Kidney capillary endothelial cell (primary cell): ENCODE measurements at regions not wholly inside any gene's neighbourhood (a gene's known extent, or its start where the extent isn't known, plus 50 kb on each side); places are given as distances from the start of the nearest gene placed in this dataset.
"Not testable (repeated sequence)": the region's sequence is repeated elsewhere in the genome, so short reads cannot be mapped to it uniquely, and the experiment has no call there.

Experiments used
- DNase-seq: peaks from one replicate; pipeline ENCODE4 v3.0.0-alpha.2; 2018; ENCODE audit warnings: low spot score

DNA sequence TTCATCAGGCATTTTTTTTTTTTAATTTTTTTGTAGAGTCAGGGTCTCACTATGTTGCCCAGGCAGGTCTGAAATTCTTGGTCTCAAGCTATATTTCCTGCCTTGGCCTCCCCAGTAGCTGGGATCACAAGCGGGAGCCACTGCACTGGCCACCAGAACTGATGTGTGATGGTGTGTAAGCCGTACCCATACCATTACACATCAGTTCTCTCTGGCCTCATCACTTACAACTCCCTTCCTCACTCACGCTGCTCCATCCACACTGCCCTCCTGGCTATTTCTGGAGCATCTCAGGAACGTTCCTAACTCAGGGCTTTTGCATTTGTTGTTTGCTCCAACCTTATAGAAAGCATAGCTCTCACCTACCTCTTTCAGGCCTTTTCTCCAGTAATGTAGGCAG lies 834.5 kb upstream of the ID2 start:
- no peak for DNase-seq

DNA sequence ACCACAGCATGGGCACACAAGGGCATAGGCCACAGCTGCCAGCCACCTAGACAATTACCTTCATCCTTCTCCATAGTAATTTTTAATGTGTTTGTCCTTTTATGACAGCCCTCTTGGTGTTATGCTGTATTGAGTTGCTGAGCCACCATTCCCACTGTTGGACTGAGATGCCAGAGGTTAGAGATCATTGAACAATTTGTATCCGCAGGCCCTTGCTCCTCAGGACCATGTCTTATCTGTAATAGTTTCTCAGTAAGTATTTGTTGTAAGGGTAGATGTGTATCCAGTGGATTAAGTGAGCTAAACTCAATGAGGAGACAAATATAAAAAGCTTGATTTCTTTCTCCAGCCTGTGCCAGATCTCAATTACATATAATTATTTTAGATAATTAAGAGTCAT lies 832.8 kb upstream of the ID2 start:
- DNase-seq = no peak

DNA sequence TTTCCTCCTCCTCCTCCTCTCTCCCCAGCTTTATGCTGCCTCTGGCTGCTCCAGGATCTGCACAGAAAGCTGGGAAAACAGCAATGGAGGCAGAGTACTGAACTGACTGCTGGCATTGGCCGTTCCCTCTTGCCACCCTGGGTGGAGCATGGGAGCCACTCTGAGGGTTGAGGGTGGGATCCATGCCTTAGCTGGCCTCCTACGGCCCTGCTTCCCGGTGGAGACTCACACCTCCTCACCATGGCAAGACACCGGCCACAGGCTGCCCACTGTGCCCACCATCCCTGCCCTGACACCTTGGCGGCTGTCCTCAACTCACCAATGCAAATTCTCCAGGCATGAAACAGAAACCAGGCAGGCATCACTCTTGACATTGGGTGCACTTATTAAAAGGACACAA lies 832.3 kb upstream of the ID2 start:
- no peak for DNase-seq

DNA sequence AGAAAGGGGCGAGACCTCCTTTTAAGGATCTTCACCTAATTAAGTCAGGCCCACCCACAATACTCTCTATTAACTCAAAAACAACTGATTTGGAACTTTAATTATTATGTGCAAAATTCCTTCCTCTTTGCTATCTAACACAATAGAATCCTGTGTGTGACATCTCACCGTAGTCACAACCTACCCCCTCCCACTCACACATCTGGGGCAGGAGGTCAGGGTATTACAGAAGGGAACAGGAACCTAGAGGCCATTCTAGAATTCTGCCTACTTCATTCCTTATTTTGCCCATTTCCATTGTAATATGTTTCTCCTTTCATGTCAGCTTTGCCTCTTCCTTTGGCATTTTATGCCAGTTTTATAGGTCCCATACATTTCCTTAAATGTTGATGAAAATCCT lies 829.3 kb upstream of the ID2 start:
- no peak for DNase-seq

DNA sequence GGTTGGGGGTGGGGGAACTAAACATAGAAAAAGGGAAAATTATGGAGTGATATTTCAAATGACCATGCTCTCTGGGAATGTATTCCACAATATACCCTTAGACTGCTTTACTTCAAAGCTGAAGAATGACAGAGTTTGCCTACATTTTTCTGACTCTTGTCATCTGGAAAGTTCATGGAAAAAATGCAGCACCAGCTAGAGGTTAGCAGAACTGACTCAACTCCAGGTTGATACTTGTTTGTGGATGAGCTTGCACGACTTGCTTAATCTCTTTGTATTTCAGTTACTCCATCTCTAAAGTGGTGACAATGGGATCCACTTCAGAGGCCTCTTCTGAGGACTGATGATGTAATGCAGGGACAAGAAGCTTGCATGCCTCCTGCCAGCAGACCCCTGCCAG lies 824.0 kb upstream of the ID2 start:
- DNase-seq = no peak

DNA sequence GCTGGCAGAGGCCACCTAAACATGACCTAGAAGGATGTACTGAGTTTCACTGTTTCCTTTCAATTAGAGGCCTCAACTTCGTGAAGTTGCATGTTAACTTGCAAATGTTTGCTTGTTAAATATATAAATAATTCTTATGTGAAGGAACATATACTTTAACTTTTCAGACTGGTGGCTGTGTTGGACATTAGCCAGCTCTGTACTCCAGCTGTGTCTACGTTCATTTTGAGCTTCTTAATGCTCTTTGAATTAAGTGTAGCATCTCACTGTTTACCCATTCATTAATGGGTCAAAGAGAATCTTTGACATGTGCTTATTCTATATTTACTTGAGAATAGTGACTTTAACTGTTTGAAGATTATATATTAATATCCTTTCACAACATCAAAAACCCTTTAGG lies 823.2 kb upstream of the ID2 start:
- no peak for DNase-seq

DNA sequence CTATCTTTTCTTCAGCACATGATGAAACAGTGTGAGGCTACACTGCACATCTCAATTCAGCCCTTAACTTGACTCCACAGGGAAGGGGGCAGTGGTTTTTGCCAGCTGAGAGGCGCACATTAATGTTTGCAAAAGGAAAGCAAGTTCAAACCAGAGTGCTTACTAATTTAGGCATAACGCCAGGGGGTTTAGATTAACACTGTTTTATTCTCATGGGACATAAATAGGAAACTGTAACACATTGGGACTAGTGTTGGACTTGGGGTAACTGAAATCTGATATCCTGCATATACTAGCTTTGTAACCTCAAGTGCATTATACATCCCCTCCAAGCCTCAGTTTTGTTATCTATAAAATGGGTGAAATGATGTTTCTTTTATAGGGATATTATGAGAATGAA lies 821.2 kb upstream of the ID2 start:
- DNase-seq = no peak

DNA sequence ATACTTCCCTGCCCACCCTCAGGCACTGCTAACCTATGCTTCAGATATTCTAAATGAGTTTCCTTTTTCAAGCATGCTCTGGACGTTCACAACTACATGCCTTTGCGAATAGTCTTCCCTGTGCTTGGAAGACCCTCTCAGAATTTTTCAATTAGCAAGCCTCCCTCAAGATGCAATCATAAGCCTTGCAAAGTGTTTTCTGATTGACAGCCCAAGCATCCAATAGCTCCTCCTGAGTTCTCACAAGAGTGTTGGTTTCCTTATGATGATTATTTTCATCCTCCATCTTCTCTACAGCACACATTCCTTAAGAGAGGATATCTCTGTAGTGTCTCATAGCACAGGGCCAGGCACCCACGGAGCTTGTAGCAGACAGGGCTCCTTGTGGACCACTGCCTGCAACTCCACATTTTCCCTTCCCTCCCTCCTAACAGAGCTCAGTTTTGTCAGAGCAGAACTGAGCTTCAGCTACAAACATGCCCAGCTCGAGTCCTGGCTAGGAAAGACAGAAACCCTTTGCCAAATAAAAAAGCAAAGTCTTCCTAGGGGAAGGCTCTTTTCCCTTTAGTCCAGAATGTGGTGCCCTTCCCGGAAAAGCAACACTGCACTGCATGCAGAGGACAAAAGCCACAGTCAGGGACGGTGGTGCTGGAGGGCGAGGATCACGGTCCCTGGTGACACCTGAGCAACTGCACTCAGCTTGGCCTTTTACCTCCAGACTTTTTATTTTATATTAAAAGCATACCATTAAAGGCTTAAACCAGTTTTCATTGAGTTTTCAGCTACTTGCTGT lies 819.8 kb upstream of the ID2 start:
- no peak for DNase-seq

DNA sequence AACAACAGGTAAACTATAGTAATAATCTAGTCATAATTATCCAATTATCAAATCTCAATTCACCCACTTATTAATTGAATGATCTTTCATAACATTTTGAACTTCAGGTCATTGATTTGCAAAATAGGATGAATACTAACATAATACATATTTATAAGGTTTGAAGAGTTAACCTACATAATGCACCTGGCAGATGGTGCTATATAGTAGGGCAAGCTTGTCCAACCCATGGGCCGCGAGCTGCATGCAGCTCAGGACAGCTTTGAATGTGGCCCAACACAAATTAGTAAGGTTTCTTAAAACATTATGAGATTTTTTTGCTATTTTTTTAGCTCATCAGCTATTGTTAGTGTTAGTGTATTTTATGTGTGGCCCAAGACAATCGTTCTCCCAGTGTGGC lies 815.8 kb upstream of the ID2 start:
- no peak for DNase-seq

DNA sequence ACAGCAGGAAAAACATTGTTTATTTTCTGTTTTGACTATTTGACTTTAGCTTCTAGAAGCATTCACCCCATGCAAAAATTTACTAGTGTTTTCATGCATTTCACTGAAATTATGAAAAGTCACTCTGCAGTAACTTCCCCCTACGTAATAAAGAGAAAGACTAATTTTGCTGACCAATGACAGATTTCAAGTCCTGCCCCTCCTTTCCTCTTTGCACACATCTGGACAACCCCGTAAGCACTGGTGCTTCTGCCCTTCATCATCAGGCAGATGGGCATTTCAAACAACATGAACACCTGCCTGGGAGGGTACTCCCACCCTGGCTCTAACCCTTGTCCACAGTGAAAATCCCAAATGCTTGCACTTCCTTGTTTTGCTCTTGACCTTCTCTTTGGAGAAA lies 815.0 kb upstream of the ID2 start:
- no peak for DNase-seq

DNA sequence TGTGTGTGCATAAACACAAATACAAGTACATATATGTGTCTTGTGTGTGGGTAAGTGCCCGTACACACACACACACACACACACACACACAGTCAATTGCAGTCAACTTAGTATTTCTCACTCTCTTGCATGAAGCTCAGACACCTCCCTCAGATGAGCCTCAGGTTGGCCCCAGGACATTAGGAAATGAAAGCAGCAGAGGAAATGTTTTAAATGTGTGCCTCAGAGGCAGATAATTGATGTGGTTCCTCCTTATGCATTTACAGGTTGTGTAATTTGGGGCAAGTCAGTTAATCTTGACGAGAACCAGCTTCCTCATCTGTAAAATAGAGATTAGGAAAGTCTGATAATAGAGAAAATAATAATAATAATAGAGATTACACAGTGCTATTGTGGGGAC lies 814.0 kb upstream of the ID2 start:
- no peak for DNase-seq

DNA sequence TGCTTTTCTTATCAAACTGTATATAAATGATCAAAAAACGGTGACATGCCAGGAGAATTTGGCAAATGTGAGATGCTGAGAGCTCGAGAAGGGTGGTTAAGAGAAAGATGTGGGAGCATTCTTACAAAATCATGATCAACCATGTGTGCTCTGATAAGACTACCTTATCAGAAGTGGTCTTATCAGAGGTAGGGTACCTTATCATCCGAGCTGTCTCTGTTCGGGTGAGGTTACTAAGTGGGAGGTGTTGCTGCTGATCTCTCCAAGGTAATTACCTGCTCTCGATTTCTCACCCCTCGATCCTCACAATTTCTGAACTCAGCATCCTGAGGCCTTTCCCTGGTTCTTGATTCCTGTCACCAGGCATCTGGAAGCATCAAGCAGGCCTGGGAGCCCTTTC lies 813.0 kb upstream of the ID2 start:
- DNase-seq = no peak

DNA sequence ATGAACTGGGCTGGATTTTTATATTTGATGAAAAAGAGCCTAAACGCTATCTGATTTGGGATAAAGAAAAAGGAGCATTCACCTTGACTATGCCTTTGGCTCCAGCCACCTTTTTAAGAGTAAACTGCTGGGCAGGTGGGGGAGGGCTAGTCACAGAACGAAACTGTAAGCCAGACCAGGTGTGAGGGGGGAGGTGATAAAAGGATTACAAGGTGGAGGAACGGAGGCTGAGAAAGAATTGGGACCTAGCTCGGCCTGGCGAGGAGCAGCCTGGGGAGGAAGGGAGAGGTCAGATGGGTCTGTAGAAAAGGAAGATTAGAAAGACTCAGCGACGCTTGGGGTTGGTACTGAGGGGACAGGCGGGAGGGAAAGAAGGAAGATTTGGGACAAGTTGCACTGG lies 805.4 kb upstream of the ID2 start:
- DNase-seq = not testable (repeated sequence)

DNA sequence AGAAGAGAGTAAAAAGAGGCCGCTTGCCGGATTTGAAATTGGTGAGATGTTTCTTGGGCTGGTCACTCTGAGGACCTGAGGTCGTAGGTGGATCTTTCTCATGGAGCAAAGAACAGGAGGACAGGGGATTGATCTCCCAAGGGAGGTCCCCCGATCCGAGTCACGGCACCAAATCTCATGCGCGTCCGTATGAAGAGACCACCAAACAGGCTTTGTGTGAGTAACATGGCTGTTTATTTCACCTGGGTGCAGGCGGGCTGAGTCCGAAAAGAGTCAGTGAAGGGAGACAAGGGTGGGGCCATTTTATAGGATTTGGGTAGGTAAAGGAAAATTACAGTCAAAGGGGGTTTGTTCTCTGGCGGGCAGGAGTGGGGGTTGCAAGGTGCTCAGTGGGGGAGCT lies 803.6 kb upstream of the ID2 start:
- not testable (repeated sequence) for DNase-seq

DNA sequence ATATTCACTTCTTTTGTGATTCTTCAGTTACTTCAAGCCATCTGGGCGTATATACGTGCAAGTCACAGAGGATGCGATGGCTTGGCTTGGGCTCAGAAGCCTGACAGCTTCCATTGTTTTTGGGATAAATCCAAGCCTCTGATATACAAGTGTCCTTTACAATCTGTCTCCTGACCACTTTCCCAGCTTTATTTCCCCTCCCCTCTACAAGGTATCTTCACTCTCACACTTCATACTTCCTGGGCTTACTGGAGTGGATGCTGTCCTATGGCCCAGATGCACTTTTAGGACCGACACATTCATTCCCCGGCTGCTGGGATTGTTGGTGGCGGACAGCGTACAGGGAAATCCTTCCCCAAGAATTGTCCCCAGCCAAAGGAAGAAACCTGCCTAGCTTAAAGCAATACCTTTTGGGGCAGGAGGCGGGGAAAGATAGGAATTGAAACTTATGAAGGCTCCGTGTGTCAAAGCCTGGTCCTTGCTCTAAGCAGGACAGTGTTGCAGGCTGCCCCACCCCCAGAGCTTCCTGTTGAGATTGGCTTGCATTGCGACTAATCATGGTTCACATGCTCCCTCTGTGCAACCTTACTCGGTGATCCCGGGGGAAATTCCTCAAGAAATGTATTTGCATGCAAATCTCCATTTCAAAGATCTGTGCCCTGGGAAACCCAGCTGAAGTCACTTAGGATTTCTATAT lies 802.9 kb upstream of the ID2 start:
- DNase-seq = no peak

DNA sequence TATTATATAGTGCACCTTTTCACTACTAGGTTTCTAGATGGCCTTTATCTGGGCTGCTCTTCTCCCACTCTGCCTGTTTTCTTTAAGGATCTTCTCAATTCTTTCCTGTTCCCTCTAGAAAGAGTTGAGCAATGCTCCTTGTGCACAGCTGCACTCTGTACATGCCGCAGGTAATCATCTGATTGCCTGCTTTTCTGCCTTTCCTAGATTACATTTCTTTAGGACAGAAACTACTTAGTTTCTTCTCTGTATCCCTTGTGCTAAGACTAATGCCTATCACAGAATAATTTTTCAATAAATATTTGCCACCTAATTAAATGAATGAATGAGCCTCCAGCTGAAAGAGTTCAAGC lies 802.4 kb upstream of the ID2 start:
- no peak for DNase-seq

DNA sequence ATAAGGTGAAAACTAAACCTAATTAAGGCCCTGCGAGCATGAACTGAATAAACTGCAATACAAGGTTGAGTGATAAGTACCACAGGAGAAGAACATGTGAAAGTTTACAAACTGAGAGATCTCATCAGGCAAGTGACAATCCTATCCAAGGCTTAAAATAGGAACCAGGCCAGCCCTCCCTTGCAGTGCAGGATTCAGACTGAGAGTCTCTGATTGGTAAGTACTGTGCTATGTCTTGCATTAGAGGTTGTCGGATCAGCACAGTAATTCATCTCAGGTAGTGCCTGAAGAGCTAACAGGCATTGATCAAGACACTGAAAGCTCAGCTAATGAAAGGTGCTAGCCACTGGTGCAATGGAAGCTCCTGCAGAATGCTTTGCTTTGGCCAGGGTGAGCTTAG lies 801.7 kb upstream of the ID2 start:
- DNase-seq = no peak

DNA sequence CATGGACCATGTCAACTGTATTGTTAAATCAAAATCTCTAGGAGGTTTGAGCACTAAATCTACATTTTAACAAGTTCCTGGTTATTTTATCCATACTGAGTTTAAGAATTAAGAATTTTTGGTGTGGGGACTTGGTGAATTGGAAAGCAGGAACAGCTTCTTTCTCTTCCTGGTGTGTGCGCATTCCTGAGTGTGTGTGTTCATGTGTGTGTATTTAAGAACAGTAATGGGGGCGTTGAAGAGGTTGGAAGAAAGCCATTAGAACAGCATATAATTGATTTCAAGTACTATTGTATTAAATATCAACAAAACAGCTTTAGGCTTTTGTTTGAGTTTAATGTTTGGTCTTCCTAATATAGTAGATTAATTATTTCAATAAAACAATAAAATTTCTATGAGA lies 801.3 kb upstream of the ID2 start:
- no peak for DNase-seq

DNA sequence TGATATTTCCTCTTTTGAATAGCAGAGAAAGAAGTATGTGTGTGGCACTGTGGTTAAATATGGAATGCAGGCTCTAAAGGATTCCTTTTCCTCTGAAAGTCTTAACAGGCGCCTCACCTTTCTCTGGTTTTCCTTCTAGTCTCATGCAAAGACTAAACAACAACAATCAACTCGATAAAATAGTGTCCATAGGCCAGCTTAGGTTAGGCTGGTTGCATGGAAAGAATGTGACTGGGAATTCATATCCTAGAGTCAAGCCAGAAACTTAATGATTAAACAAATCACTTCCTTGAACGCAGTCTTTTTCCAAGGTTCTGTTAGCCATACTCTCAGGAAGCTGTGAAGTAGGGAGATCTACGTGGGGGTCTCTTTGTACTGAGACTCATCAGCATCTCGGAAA lies 800.8 kb upstream of the ID2 start:
- DNase-seq = no peak

DNA sequence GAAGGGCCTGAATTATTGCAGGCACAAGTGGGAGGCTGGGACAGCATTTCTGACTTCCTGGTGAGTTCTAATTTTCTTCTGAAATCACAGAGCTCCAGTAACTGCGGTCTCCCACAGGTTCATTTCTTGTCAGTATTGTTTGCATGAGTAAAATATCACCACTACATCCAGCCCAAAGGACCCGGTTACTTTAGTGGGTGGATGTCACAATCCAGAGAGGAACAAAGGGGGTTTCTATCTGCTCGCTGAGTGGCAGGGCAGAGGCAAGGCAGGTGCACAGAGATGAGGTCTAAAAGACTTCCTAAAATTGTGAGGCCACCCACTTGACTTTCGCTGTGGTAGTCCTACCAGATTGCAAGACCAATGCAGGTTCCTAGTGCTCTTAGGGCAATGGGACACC lies 800.4 kb upstream of the ID2 start:
- no peak for DNase-seq

DNA sequence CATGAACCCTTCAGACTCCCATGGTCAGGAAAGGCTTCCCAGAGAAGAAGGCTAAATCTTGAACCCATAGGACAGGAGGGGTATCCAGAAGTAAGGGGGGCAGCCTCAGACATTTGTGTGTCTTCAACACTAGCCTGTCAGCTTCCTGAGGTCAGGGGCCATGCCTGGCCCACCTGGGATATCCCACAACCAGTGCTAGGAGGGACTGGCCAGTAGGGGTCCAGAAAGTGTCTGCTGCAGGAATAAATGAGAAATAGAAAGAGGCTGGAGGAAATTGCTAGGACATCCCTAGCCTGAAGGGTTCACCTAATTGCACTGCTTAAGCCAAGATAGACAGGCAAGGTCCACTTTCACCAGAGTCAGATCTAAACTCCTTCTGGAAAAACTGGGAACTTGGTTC lies 799.6 kb upstream of the ID2 start:
- no peak for DNase-seq

DNA sequence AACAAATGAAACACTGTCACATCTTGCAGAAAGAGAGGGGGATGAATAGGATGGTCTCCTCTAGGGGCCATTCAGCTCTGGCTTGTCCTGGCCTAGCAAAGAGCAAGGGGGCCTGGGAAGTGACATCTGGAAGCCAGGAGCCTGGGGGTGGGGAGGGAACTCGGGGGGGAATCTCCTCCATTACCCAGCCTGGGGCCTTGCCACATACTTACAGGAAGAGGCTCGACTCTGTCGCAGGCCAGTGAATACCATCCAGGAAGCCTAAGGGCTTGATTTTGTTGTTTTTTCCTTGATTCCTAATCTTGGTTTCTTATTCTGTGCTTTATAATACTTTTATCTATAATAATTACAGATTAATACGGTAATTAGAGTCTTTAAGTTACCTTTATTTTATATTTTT lies 797.5 kb upstream of the ID2 start:
- no peak for DNase-seq

DNA sequence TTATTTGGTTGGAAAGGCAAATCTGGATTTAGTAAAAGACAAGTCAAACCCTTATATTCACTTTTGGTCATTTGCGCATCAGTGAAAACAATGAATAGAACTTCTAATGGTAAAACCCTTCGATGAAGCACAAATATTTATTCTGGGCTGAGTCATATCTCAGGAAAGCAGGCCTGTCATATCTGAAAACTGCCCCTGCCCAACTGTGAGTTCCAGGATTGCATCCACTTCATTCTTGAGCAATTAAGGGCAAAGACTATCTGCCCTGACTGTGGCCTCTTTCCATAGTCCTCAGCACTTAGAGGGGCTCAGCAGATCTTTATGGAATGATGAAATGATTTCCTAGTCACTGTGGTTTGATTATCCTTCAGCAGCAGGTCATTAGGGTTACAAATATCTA lies 795.2 kb upstream of the ID2 start:
- no peak for DNase-seq

DNA sequence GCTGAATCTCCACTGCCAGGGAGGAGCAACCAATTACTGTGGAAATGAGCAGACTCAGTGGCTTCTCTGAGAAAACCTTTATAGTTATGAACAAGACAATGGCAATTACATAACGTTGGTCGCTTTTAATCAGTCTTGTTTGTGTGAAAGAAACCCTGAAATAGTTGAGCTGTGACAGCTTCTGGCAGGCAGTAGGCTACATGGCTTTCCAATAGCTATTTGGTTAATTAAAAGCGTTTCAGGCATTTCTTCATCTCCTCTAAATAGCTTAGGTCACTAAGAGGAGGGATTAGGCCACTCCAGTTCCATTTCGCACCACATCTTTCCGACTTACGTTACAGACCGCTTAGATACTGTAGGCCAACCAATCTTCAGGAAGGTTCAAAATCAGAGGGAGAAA lies 794.4 kb upstream of the ID2 start:
- no peak for DNase-seq
